Lower leg skin (tissue), 4 donors: ENCODE measurements at regions not wholly inside any gene's neighbourhood (a gene's known extent, or its start where the extent isn't known, plus 50 kb on each side); places are given as distances from the start of the nearest gene placed in this dataset.

ENCODE experiments used
- DNase-seq, 2 donors: peaks; one replicate each; pipeline ENCODE4 v3.0.0-alpha.2; 2019; ENCODE audit warnings: low spot score in 2 of 2
- H3K4me3 ChIP-seq: fragments of 200-600 bp; sonication (generic); 2 replicates; pipeline ENCODE4 v1.5.1; 2017; ENCODE audit warnings: mild to moderate bottlenecking, low read depth; ENCODE audit not compliant: poor library complexity, severe bottlenecking
- POLR2A ChIP-seq, 2 donors: fragments of 450-650 bp; IDR thresholded peaks; one replicate each; pipeline ENCODE4 v1.6.1; 2016 to 2017; ENCODE audit warnings: antibody characterized with exemption in 2 of 2, mild to moderate bottlenecking in 1 of 2, moderate library complexity in 1 of 2
- WGBS, 2 donors: methylation state at CpG; one replicate each; pipeline ENCODE4 v1.1.5; 2018; 5-methylcytosine and 5-hydroxymethylcytosine counted together
- intact Hi-C: fragments of 100-400 bp; cut with DNase I; formaldehyde crosslinking; loops from one replicate; pipeline ENCODE4 v1.15.0; 2023; ENCODE audit warnings: low total_unique reads
- TF ChIP-seq, protein P1 (sequence below), 3 donors: fragments of 450-650 bp; IDR thresholded peaks; one replicate each; pipeline ENCODE4 v1.5.1; 2016; ENCODE audit warnings: antibody characterized with exemption in 3 of 3, mild to moderate bottlenecking in 3 of 3, moderate library complexity in 2 of 3

DNA sequence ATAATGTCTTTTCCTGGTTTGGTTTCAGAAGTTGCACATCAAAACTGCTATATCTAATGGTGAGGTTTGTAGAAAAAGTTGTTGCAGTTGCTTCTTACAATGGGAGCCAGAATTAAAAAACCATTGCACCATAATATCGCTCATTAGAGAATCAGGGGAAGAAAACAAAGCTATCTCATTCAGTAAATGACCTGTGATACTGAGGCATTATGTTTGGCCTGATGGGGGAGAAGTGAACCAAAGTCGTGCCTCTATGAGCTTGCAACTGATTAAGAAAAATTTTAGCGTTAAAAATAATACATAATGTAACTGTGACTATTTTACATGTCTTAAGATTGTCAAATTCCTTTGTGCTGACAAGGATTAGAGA lies 60.2 kb upstream of the ARHGEF26 start:
- WGBS, 2 donors, result 27 to 44% methylated on average over 3 of the region's 3 CpGs

DNA sequence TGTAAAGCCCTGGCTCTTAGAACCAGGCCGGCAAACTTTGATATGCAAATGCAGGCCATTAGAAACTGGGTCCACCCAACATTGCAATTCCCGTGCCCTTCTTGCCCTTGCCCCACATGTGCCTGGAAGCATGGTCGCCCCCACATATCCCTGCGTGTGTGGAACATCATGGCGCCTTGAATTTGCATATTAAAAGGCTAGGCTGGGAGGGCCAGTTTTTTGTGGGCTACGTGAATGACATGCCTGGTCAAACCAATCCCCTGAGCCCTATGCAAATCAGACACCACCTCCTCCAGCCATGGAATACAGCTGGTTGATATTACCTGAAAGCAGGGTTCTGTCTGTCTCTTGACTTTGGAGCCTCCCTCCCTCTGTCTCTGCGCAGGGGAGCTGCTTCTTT lies 58.7 kb upstream of the ARHGEF26 start:
- 83 to 98% methylated on average over 7 of the region's 7 CpGs for WGBS, 2 donors
- H3K4me3 ChIP-seq, result no peak overlapping the region
- no peak for TF ChIP-seq POLR2A (IDR thresholded peaks at IDR 0.05)
- TF ChIP-seq, protein P1, sequence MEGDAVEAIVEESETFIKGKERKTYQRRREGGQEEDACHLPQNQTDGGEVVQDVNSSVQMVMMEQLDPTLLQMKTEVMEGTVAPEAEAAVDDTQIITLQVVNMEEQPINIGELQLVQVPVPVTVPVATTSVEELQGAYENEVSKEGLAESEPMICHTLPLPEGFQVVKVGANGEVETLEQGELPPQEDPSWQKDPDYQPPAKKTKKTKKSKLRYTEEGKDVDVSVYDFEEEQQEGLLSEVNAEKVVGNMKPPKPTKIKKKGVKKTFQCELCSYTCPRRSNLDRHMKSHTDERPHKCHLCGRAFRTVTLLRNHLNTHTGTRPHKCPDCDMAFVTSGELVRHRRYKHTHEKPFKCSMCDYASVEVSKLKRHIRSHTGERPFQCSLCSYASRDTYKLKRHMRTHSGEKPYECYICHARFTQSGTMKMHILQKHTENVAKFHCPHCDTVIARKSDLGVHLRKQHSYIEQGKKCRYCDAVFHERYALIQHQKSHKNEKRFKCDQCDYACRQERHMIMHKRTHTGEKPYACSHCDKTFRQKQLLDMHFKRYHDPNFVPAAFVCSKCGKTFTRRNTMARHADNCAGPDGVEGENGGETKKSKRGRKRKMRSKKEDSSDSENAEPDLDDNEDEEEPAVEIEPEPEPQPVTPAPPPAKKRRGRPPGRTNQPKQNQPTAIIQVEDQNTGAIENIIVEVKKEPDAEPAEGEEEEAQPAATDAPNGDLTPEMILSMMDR (IDR thresholded peaks at IDR 0.05), result no peak
- intact Hi-C loops, result loop anchor here (5.0 kb wide), 1 partner anchor 1065 kb away; no protein-coding TSS in a partner anchor
- no peak for DNase-seq

More for the DNA sequence above, 60.2 kb upstream of the ARHGEF26 start:
- no peak for DNase-seq
- intact Hi-C loops, result loop anchor here (5.0 kb wide), 1 partner anchor 1066 kb away; no protein-coding TSS in a partner anchor
- no peak for TF ChIP-seq POLR2A (IDR thresholded peaks at IDR 0.05)
- TF ChIP-seq, protein P1 (IDR thresholded peaks at IDR 0.05), result no peak
- H3K4me3 ChIP-seq, result no peak overlapping the region

DNA sequence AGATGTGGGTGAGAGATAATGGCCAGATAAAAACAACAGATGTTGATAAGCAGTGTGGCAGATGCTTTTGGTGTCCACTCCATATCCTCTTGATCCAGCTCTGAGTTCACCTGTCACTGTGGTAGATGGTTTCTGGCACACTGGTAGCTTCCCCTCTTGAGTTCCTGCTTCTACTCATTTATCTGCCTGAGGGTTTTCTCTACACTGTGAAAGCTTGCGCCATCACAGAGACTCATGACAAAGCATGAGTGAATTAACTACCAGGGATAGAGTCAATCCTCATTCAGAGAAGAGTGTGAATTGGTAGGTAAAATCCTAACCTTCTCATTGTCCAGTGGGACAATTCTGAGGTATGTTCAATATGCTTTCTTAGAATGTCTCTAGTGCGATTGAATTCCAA lies 50.0 kb upstream of the ARHGEF26 start:
- no peak for DNase-seq
- H3K4me3 ChIP-seq, result no peak overlapping the region
- TF ChIP-seq, protein P1 (IDR thresholded peaks at IDR 0.05), result no peak
- TF ChIP-seq POLR2A (IDR thresholded peaks at IDR 0.05), result no peak
- WGBS, 2 donors, result 89 to 96% methylated on average over 2 of the region's 2 CpGs
- intact Hi-C loops, result no loop called here
